Kidney epithelial cell (primary cell): ENCODE measurements at regions not wholly inside any gene's neighbourhood (a gene's known extent, or its start where the extent isn't known, plus 50 kb on each side); places are given as distances from the start of the nearest gene placed in this dataset.
"Not testable (repeated sequence)": the region's sequence is repeated elsewhere in the genome, so short reads cannot be mapped to it uniquely, and the experiment has no call there.

ENCODE experiments used
- DNase-seq: peaks from one replicate; pipeline ENCODE4 v3.0.0-alpha.2; 2010; ENCODE audit warnings: low read depth
- H3K27me3 ChIP-seq: 2 replicates; pipeline ENCODE4 v1.6.0; 2011; ENCODE audit warnings: low read length; ENCODE audit not compliant: control insufficient read depth, insufficient read depth
- H3K36me3 ChIP-seq: 2 replicates; pipeline ENCODE4 v1.5.1; 2011; ENCODE audit warnings: low read length; ENCODE audit not compliant: control insufficient read depth, insufficient read depth
- H3K4me3 ChIP-seq: 2 replicates; pipeline ENCODE4 v1.5.1; 2011; ENCODE audit warnings: low read depth, mild to moderate bottlenecking, control low read depth, low read length
- CTCF ChIP-seq: IDR thresholded peaks from 2 replicates; pipeline ENCODE4 v1.5.1; 2011; ENCODE audit warnings: mild to moderate bottlenecking, moderate library complexity, low read length, control low read depth, inconsistent platforms; ENCODE audit not compliant: insufficient read depth, poor library complexity, severe bottlenecking

DNA sequence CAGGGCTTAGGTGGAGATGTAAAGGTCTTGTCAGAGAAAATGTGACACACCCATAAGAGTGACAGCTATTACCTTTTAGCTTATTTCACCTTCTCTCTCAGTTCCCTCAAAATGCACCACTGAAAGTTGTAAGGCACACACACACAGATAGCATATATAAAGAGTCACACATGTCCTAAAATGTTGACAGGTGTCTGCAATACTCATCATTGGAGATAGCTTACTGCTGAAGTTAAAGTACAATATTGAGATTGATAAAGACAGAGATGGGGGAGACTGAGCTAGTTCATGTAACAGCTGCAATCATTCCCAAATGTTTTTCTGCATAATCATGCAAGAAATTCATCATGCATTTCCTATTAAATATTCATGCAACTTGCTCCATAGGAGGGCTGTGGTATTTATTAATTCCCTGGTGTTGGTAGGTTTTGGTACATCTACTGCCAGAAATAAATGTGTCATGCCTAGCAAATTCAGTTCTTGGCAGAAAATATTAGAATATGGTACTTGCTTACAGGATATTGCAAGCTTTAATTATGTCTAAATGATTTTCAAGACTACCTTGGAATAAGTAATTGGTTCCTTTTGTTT lies 118.8 kb upstream of the RBMS1 start:
- Histone ChIP-seq H3K36me3 (no peaks in the 10 kb centered on the region), H3K4me3 (no peak overlapping the region), H3K27me3 (no peaks in the 10 kb centered on the region)
- no peak for TF ChIP-seq CTCF
- DNase-seq: no peak

GRCh38 chr2:160613466-160614153 lies 120.0 kb upstream of the RBMS1 start:
- Histone ChIP-seq H3K36me3 (no peaks in the 10 kb centered on the region), H3K4me3 (no peak overlapping the region), H3K27me3 (no peaks in the 10 kb centered on the region)
- no peak for TF ChIP-seq CTCF
- DNase-seq: peak; percentile 54

DNA sequence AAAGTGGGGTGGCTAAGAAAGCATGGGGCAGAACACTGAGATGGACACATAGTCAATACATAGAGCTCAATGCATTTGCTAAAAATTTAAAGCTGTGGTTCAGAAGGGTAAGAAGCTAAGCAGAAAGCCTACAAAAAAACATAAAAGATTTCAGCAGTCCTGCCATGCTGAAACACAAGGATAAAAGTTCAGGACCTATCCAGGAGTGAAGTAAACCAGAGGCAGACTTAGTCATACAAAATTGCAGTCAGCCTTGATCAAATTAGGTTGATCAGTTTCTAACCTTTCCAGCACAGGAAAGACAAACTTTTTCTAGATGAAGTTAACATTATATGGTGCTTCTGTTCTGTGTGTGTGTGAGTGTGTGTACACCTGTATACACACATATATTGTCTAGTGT lies 120.8 kb upstream of the RBMS1 start:
- TF ChIP-seq CTCF: no peak

GRCh38 chr2:160615706-160616105 lies 122.1 kb upstream of the RBMS1 start:
- TF ChIP-seq CTCF: no peak
- Histone ChIP-seq H3K27me3 (no peaks in the 10 kb centered on the region), H3K36me3 (no peaks in the 10 kb centered on the region), H3K4me3 (no peak overlapping the region)
- no peak for DNase-seq

More for the DNA sequence above, 120.8 kb upstream of the RBMS1 start:
- Histone ChIP-seq H3K4me3 (no peak overlapping the region), H3K36me3 (no peaks in the 10 kb centered on the region), H3K27me3 (no peaks in the 10 kb centered on the region)
- no peak for DNase-seq

DNA sequence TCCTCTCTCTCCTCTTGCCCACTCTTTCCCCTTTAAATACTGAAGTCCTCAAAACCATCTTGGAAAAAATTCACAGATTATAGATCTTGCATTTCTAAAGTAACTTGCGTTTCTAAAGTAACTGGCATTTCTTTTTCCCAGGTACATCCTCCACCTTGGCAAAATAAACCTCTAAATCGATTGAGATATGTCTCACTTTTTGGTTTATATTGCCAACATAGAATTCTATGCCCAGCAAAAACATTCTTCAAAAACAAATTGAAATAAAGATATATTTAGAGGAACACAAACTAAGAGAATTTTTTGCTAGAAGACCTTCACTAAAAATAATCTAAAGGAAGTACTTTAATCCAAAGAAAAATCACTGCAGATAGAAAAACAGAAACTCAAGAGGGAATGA lies 122.5 kb upstream of the RBMS1 start:
- no peak for TF ChIP-seq CTCF
- Histone ChIP-seq H3K27me3 (no peaks in the 10 kb centered on the region), H3K4me3 (no peak overlapping the region), H3K36me3 (no peaks in the 10 kb centered on the region)
- no peak for DNase-seq

- no peak for DNase-seq
- TF ChIP-seq CTCF: no peak
- H3K4me3 ChIP-seq: no peak overlapping the region
Observed at GRCh38 chr2:160621748-160622147, 128.1 kb upstream of the RBMS1 start.

GRCh38 chr2:160628020-160628637 lies 134.5 kb upstream of the RBMS1 start:
- not testable (repeated sequence) for H3K36me3 ChIP-seq, H3K4me3 ChIP-seq, DNase-seq, H3K27me3 ChIP-seq

More at GRCh38 chr2:160621748-160622147, 128.1 kb upstream of the RBMS1 start:
- H3K36me3 ChIP-seq: no peaks in the 10 kb centered on the region
- no peaks in the 10 kb centered on the region for H3K27me3 ChIP-seq
